LNCAP (cell line): ENCODE measurements at regions not wholly inside any gene's neighbourhood (a gene's known extent, or its start where the extent isn't known, plus 50 kb on each side); places are given as distances from the start of the nearest gene placed in this dataset.

Experiments
- CTCF ChIP-seq: fragments of 450-650 bp; IDR thresholded peaks from 2 replicates; pipeline ENCODE4 v1.5.1; 2017; ENCODE audit warnings: mild to moderate bottlenecking

DNA sequence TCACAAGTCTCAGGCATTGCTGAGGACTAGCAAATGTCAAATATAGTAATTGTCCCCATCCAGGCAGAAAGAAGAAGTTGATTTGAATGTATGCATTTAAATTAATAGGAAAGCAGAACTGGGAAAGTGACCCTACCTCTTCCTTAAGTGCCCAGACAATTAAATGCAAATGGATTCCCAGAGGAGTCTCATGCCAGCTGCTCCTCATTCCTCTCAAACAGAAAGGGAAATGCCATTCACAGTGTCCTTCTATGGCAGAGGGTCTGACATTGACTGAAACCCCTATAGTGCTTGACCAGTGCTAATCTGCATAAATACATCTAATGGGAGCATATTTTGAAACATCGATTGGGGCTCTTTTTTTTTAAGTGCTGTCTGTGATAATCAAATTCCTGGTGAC lies 292.4 kb upstream of the SEL1L start:
- no peak for TF ChIP-seq CTCF

- TF ChIP-seq CTCF = no peak
These were observed 295.8 kb upstream of the SEL1L start for GRCh38 chr14:81829447-81829846.

DNA sequence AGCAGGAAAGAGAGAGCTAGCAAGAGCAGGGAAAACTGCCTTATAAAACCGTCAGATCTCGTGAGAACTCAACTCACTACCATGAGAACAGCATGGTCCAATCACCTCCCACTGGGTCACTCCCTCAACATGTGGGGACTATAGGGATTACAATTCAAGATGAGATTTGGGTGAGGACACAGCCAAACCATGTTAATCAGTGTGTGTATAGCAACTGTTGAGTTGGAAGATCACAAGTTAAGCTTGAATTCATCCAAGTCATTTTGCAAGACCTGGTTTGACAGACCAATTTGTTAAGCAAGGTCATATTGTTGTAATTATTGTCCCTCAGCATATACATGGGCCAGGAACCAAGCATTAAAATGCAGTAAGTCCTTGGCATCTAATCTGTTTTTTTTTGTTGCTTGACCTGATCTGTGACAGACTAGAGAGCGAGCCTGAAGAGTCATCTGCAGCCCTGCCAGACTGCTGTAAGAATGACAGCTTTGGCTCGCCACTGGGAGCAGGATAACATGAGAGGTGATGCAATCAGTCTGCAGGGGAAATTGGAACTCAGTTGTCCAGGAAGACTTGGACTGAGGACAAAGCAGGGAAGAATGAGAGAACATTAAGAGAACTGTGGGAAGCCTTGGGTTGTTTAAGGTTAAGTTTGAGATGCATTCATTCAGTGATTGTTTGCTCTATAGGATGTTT lies 297.6 kb upstream of the SEL1L start:
- TF ChIP-seq CTCF = no peak

GRCh38 chr14:81834308-81834707 lies 300.7 kb upstream of the SEL1L start:
- no peak for TF ChIP-seq CTCF

DNA sequence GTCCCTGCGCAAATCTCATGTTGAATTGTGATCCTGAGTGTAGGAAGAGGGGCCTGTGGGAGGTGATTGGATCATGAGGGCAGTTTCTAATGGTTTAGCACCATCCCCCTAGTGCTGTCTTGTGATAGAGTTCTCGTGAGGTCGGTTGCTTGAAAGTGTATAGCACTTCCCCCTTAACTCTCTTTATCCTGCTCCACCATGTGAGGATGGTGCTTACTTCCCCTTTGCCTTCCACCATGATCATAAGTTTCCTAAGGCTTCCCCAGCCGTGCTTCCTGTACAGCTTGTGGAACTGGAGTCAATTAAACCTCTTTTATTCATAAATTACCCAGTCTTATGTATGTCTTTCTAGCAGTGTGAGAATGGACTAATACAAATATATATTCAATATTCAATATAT lies 303.7 kb upstream of the SEL1L start:
- no peak for TF ChIP-seq CTCF

- no peak for TF ChIP-seq CTCF
These were observed 305.4 kb upstream of the SEL1L start for GRCh38 chr14:81839056-81839455.

DNA sequence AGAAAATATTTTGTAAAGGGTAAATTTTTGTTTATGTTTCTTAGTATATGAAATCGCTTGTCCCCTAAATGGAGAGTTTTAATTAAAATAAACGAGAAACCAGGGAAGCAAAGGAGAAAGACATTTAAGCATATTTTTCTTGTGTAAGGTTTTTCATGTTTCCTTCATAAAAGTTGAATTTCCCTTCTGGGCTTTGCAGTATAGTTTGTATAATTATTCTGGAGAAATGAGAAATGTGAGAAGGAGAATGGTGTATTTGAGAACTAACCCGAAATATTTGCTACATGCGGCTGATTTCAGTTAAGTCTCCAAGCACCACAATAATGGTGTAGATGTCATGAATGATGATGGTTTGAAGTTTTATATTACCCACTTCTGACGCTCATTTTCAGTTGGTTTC lies 307.7 kb upstream of the SEL1L start:
- no peak for TF ChIP-seq CTCF

GRCh38 chr14:81849714-81850113 lies 316.1 kb upstream of the SEL1L start:
- TF ChIP-seq CTCF = no peak
